Neuronal stem cell (in vitro differentiated cells): ENCODE measurements at regions not wholly inside any gene's neighbourhood (a gene's known extent, or its start where the extent isn't known, plus 50 kb on each side); places are given as distances from the start of the nearest gene placed in this dataset.

Experiments
- DNase-seq: peaks from one replicate; pipeline ENCODE4 v3.0.0-alpha.2; 2013; ENCODE audit warnings: low spot score
- H2AFZ ChIP-seq: one replicate; pipeline ENCODE4 v1.6.1; 2013; ENCODE audit warnings: mild to moderate bottlenecking, low read length, inconsistent platforms
- H2AK5ac ChIP-seq: 2 replicates; pipeline ENCODE4 v1.6.1; 2013; ENCODE audit warnings: low read depth, mild to moderate bottlenecking, inconsistent platforms, low read length, moderate library complexity, mixed read lengths
- H2BK120ac ChIP-seq: 2 replicates; pipeline ENCODE4 v1.6.1; 2013; ENCODE audit warnings: low read depth, mild to moderate bottlenecking, inconsistent platforms, low read length, moderate library complexity, mixed read lengths
- H2BK12ac ChIP-seq: one replicate; pipeline ENCODE4 v1.6.1; 2013; ENCODE audit warnings: low read length, inconsistent platforms
- H2BK15ac ChIP-seq: 2 replicates; pipeline ENCODE4 v1.6.1; 2013; ENCODE audit warnings: mild to moderate bottlenecking, low read length, inconsistent platforms, mixed read lengths
- H2BK5ac ChIP-seq: one replicate; pipeline ENCODE4 v1.6.1; 2013; ENCODE audit warnings: inconsistent platforms, mild to moderate bottlenecking, low read length, moderate library complexity
- H3K14ac ChIP-seq: one replicate; pipeline ENCODE4 v1.6.1; 2013; ENCODE audit warnings: low read length, inconsistent platforms
- H3K18ac ChIP-seq: 2 replicates; pipeline ENCODE4 v1.6.1; 2013; ENCODE audit warnings: low read length, inconsistent platforms
- H3K23ac ChIP-seq: 2 replicates; pipeline ENCODE4 v1.6.1; 2013; ENCODE audit warnings: low read depth, mild to moderate bottlenecking, mixed read lengths, low read length, inconsistent platforms; ENCODE audit not compliant: poor library complexity
- H3K27ac ChIP-seq: replicated peaks from 3 replicates; pipeline ENCODE4 v1.5.1; 2013; ENCODE audit warnings: low read length, inconsistent platforms
- H3K27me3 ChIP-seq, 3 experiments: 2 replicates each; pipeline ENCODE4 v1.6.1; 2013; ENCODE audit warnings: low read length in 3 of 3, mild to moderate bottlenecking in 2 of 3, inconsistent platforms in 1 of 3, low read depth in 1 of 3, mixed read lengths in 1 of 3, moderate library complexity in 1 of 3; ENCODE audit not compliant: control insufficient read depth in 3 of 3, insufficient read depth in 3 of 3
- H3K36me3 ChIP-seq, 2 donors: replicated peaks in 1 of 2; 2 replicates each; pipeline ENCODE4 v1.6.1; 2013; ENCODE audit warnings: low read length in 2 of 2; ENCODE audit not compliant: control insufficient read depth in 2 of 2, insufficient read depth in 2 of 2
- H3K4ac ChIP-seq: 2 replicates; pipeline ENCODE4 v1.6.1; 2013; ENCODE audit warnings: inconsistent platforms, mild to moderate bottlenecking, low read length, moderate library complexity
- H3K4me1 ChIP-seq, 2 donors: 1 replicate in 1 of 2; 2 replicates in 1 of 2; pipeline ENCODE4 v1.6.1; 2013; ENCODE audit warnings: low read length in 2 of 2, low read depth in 1 of 2; ENCODE audit not compliant: control insufficient read depth in 2 of 2, insufficient read depth in 1 of 2
- H3K4me2 ChIP-seq: one replicate; pipeline ENCODE4 v1.6.1; 2013; ENCODE audit warnings: mild to moderate bottlenecking, low read length, inconsistent platforms; ENCODE audit not compliant: insufficient read depth, poor library complexity, severe bottlenecking
- H3K4me3 ChIP-seq, 2 donors: 2 replicates each; pipeline ENCODE4 v1.5.1; 2013; ENCODE audit warnings: low read length in 2 of 2, mild to moderate bottlenecking in 2 of 2, inconsistent platforms in 1 of 2, moderate library complexity in 1 of 2
- H3K79me1 ChIP-seq: one replicate; pipeline ENCODE4 v1.6.1; 2013; ENCODE audit warnings: low read depth, mild to moderate bottlenecking, inconsistent platforms, low read length, moderate library complexity
- H3K9ac ChIP-seq: one replicate; pipeline ENCODE4 v1.6.1; 2013; ENCODE audit warnings: mild to moderate bottlenecking, low read depth, low read length, inconsistent platforms; ENCODE audit not compliant: poor library complexity
- H3K9me3 ChIP-seq, 2 donors: replicated peaks in 1 of 2; 2 replicates each; pipeline versions ENCODE3 to v1.6.1; 2013; ENCODE audit warnings: low read length in 2 of 2, mild to moderate bottlenecking in 2 of 2, inconsistent platforms in 1 of 2, low read depth in 1 of 2, mixed read lengths in 1 of 2, moderate library complexity in 1 of 2; ENCODE audit not compliant: control insufficient read depth in 2 of 2, insufficient read depth in 1 of 2
- H4K8ac ChIP-seq: one replicate; pipeline ENCODE4 v1.6.1; 2013; ENCODE audit warnings: low read depth, mild to moderate bottlenecking, inconsistent platforms, low read length, moderate library complexity
- H4K91ac ChIP-seq: one replicate; pipeline ENCODE4 v1.6.1; 2013; ENCODE audit warnings: low read length, low read depth, mild to moderate bottlenecking, inconsistent platforms; ENCODE audit not compliant: poor library complexity
- WGBS, 2 donors: extraction: QIAGEN DNeasy Blood & Tissue Kit; methylation state at CpG; one replicate each; pipeline ENCODE4 v1.1.7; 2013; ENCODE audit warnings: missing lambda C conversion rate in 2 of 2, mixed read lengths in 1 of 2; ENCODE audit not compliant: insufficient read length in 2 of 2, insufficient replicate concordance in 1 of 2; ENCODE audit errors: extremely low coverage in 2 of 2; 5-methylcytosine and 5-hydroxymethylcytosine counted together

DNA sequence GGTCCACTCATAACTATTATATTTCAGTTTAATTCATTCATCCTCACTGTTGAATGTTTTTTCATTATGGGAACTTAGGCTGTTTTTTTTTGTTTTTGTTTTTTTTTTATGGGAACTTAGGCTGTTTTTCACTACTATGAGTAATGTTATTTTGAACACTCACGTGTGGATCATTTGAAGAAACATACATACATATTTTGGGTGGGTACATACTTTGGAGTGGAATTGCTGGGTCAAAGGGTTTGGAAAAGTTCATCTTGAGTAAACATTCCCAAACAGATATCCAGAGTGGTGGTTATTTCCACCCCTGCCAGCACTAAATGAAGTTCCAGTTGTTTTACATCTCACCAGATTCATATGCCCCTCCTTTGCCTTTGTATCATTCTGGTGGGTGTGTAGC, 584.4 kb downstream of the PSAT1 start:
- H3K79me1 ChIP-seq: no peaks in the 10 kb centered on the region
- no peak overlapping the region for H3K4ac ChIP-seq
- H2BK120ac ChIP-seq: no peak overlapping the region
- H3K36me3 ChIP-seq: no peaks in the 10 kb centered on the region
- H4K8ac ChIP-seq: no peak overlapping the region
- H3K27ac ChIP-seq: no peak overlapping the region
- no peak overlapping the region for H2AFZ ChIP-seq
- no peak overlapping the region for H3K9ac ChIP-seq
- H2BK5ac ChIP-seq: no peak overlapping the region
- H3K4me3 ChIP-seq: no peak overlapping the region
- no peak overlapping the region for H3K23ac ChIP-seq
- H3K18ac ChIP-seq: no peak overlapping the region
- no peaks in the 10 kb centered on the region for H3K27me3 ChIP-seq
- H3K4me2 ChIP-seq: no peak overlapping the region
- H2BK15ac ChIP-seq: no peak overlapping the region
- no peaks in the 10 kb centered on the region for H3K9me3 ChIP-seq
- H4K91ac ChIP-seq: no peak overlapping the region
- WGBS, 2 donors: no CpG with 5 or more reads among the region's 1 CpG
- no peak for DNase-seq
- H3K14ac ChIP-seq: no peak overlapping the region
- no peak overlapping the region for H2AK5ac ChIP-seq
- no peak overlapping the region for H2BK12ac ChIP-seq
- no peaks in the 10 kb centered on the region for H3K4me1 ChIP-seq

DNA sequence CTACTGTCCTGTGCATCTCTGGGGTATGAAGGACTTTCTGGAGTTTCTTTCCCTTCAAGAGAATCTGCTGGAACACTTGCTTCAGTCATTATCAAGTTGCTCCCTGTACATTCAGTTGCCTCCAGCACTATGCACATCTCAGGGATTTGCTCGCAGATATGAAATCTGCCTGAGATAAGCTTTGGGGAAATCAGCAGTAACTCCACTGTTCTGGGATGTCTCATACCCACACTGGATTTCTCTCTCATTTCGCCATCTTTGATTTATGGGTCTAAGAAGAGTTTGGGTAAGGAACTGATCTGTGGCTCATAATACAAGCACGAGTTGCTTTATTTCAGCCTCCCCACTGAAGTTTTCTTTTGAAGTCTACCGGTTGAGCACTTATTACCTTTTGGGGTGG, 585.6 kb downstream of the PSAT1 start:
- Histone ChIP-seq H4K8ac (no peak overlapping the region), H2BK15ac (no peak overlapping the region), H3K36me3 (no peaks in the 10 kb centered on the region), H3K4me3 (no peak overlapping the region), H3K14ac (no peak overlapping the region), H3K27ac (no peak overlapping the region), H3K9ac (no peak overlapping the region), H4K91ac (no peak overlapping the region), H2BK12ac (no peak overlapping the region), H3K27me3 (no peaks in the 10 kb centered on the region), H3K4ac (no peak overlapping the region), H2AFZ (no peak overlapping the region), H2BK120ac (no peak overlapping the region), H2AK5ac (no peak overlapping the region), H3K4me1 (no peaks in the 10 kb centered on the region), H2BK5ac (no peak overlapping the region), H3K4me2 (no peak overlapping the region), H3K79me1 (no peaks in the 10 kb centered on the region), H3K18ac (no peak overlapping the region), H3K9me3 (no peaks in the 10 kb centered on the region), H3K23ac (no peak overlapping the region)
- DNase-seq: no peak
- no CpG with 5 or more reads among the region's 4 CpGs for WGBS, 2 donors

DNA sequence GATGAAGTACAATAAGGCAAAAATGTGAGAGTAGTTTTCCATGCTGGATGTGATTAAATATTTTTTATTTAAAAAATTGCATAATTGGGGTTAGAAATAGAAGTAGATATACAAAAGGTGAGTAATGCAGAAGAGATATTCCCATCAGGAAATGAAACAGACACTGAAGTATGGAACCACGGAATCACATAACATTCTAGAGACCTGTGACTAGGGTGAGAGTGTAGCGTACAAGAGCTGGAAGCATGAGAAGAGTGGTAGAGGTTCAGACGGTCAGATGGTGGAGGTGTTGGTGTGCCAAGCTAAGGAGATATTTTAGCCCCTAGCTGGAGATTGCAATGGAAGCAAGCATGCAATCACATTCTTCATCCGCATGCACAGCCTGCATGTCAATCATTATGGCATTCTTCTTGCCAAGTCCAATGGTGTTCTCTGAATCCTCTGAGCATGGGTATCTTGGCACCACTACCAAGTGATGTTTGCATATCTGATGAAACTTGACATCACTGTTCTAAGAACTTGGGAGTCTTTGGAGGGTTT, 587.8 kb downstream of the PSAT1 start:
- Histone ChIP-seq H3K79me1 (no peaks in the 10 kb centered on the region), H2BK12ac (no peak overlapping the region), H2AK5ac (no peak overlapping the region), H2BK15ac (no peak overlapping the region), H2BK120ac (no peak overlapping the region), H3K9ac (no peak overlapping the region), H3K4ac (no peak overlapping the region), H2BK5ac (no peak overlapping the region), H3K4me1 (no peaks in the 10 kb centered on the region), H3K27ac (no peak overlapping the region), H3K9me3 (no peaks in the 10 kb centered on the region), H3K18ac (no peak overlapping the region), H2AFZ (no peak overlapping the region), H3K23ac (no peak overlapping the region), H3K36me3 (no peaks in the 10 kb centered on the region), H3K27me3 (no peaks in the 10 kb centered on the region), H3K14ac (no peak overlapping the region), H3K4me2 (no peak overlapping the region), H4K91ac (no peak overlapping the region), H3K4me3 (no peak overlapping the region), H4K8ac (no peak overlapping the region)
- no CpG with 5 or more reads among the region's 4 CpGs for WGBS, 2 donors
- DNase-seq: no peak

DNA sequence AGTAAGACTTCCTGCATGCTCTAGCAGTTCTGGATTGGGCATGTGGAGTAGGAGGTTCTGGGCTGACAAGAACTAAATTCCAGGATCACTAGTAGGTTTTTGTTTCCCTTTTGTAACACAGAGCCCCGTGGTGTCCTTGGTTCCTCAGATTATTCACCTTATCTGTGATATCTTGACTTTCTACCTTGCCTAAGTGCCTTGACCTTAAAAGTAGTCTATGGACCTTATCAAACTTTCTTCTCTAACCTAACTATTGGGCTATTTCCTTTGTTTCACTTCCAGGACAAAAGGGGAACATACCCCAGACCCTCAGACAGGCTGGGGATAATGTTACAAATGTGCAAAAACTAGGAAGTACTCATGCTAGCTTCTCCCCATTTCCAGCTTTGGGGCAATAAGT, 595.3 kb downstream of the PSAT1 start:
- Histone ChIP-seq H3K27ac (no peak overlapping the region), H3K14ac (no peak overlapping the region), H3K4me3 (no peak overlapping the region), H2AFZ (no peak overlapping the region), H2BK5ac (no peak overlapping the region), H3K4me1 (no peaks in the 10 kb centered on the region), H3K4ac (no peak overlapping the region), H3K27me3 (no peaks in the 10 kb centered on the region), H3K36me3 (no peaks in the 10 kb centered on the region), H2BK120ac (no peak overlapping the region), H4K91ac (no peak overlapping the region), H4K8ac (no peak overlapping the region), H2AK5ac (no peak overlapping the region), H2BK12ac (no peak overlapping the region), H3K4me2 (no peak overlapping the region), H3K9ac (no peak overlapping the region), H2BK15ac (no peak overlapping the region), H3K9me3 (no peaks in the 10 kb centered on the region), H3K79me1 (no peaks in the 10 kb centered on the region), H3K23ac (no peak overlapping the region), H3K18ac (no peak overlapping the region)
- no peak for DNase-seq
- whole genome bisulfite sequencing, 2 donors: no CpG with 5 or more reads among the region's 1 CpG
